Heart right ventricle (tissue), 16 donors: ENCODE measurements at regions not wholly inside any gene's neighbourhood (a gene's known extent, or its start where the extent isn't known, plus 50 kb on each side); places are given as distances from the start of the nearest gene placed in this dataset.

Experiments
- ATAC-seq, 8 donors: fragments of 200-7000 bp; cut with Tn5 transposase; one replicate each; pipeline ENCODE4 v1.9.1; 2020; ENCODE audit warnings: mild to moderate bottlenecking in 8 of 8, moderate library complexity in 8 of 8, moderate number of reproducible peaks in 1 of 8
- DNase-seq, 2 donors: peaks; one replicate each; pipeline ENCODE4 v3.0.0-alpha.2; 2020
- H3K27ac ChIP-seq, 10 donors: fragments of 200-600 bp; sonication (generic) in 2 of 10; one replicate each; pipeline versions ENCODE4 v1.5.0 to v1.8.0; 2020 to 2022; ENCODE audit warnings: mild to moderate bottlenecking in 3 of 10
- H3K27me3 ChIP-seq, 7 donors: fragments of 200-600 bp; one replicate each; pipeline ENCODE4 v1.8.0; 2021 to 2022; ENCODE audit warnings: mild to moderate bottlenecking in 2 of 7
- H3K36me3 ChIP-seq, 9 donors: fragments of 200-600 bp; sonication (generic) in 1 of 9; one replicate each; pipeline versions ENCODE4 v1.5.0 to v1.8.0; 2020 to 2022; ENCODE audit warnings: mild to moderate bottlenecking in 2 of 9
- H3K4me1 ChIP-seq, 9 donors: fragments of 200-600 bp; sonication (generic) in 1 of 9; one replicate each; pipeline versions ENCODE4 v1.5.0 to v1.8.0; 2020 to 2022; ENCODE audit warnings: mild to moderate bottlenecking in 4 of 9
- H3K4me3 ChIP-seq, 10 donors: fragments of 200-600 bp; sonication (generic) in 2 of 10; one replicate each; pipeline versions ENCODE4 v1.5.0 to v1.8.0; 2020 to 2022; ENCODE audit warnings: mild to moderate bottlenecking in 7 of 10, moderate library complexity in 2 of 10
- H3K9me3 ChIP-seq, 11 donors: fragments of 200-600 bp in 10 of 11; sonication (generic) in 2 of 11; one replicate each; pipeline versions ENCODE4 v1.5.0 to v1.8.0; 2013 to 2022; ENCODE audit warnings: mild to moderate bottlenecking in 2 of 11, control low read depth in 1 of 11, moderate library complexity in 1 of 11
- WGBS, 2 donors: extraction: QIAGEN DNeasy Blood & Tissue Kit; methylation state at CpG; one replicate each; pipeline ENCODE4 v1.1.7; 2013; ENCODE audit warnings: inconsistent platforms in 1 of 2; 5-methylcytosine and 5-hydroxymethylcytosine counted together
- intact Hi-C, 10 donors: fragments of 100-400 bp; cut with DNase I; formaldehyde crosslinking; loops; one replicate each; pipeline versions ENCODE4 v1.11.1 to v1.14.2; 2022
- TF ChIP-seq, protein P1 (sequence below), 9 donors: fragments of 200-600 bp; sonication (generic) in 2 of 9; IDR thresholded peaks; one replicate each; pipeline versions ENCODE4 v1.5.0 to v1.8.0; 2021 to 2022; ENCODE audit warnings: antibody characterized with exemption in 9 of 9, mild to moderate bottlenecking in 5 of 9, moderate library complexity in 1 of 9
- donor health status: Arrhythmogenic right ventricular cardiomyopathy.
- donor health status: ischemic (EF 13 %, LVEDD 7.1; RV severe dilation, severe dysfunction).
- donor health status: healthy with polysubstance abuse.
- donor health status: DM: no; HTN: yes; CAD: no.
- donor health status: DM: no; HTN: no; CAD: no.
- donor health status: ischemic (EF 25% LVEDD 6.9; RV normal size, moderate dysfunction).
- donor health status: ischemic (EF 25% LVEDD 5.7; RV mildly dilated, moderate dysfunction).
- donor health status: healthy.
- donor health status: DM: yes; HTN: yes; CAD: no.
- donor health status: Ischemic cardiomyopathy.
- donor health status: ischemic (EF 35%, LVEDD 5.7; RV mildly dilated, moderate dysfunction).
- donor health status: nonischemic (EF 11% LVEDD 7.7; RV severe dilation, severe dysfunction).
- donor health status: DM: yes; HTN: yes; CAD: no.
- donor health status: PGD.
- donor health status: ischemic (EF 29% LVEDD 5.4; RV normal size, mild dysfunction).
- donor health status: nonischemic (EF 23%, LVEDD 6.1; RV moderate dilation, normal function).

GRCh38 chr15:97567411-97567810 is 393.1 kb upstream of the ARRDC4 start:
- no peak overlapping the region for H3K27ac ChIP-seq
- H3K27me3 ChIP-seq: no peaks in the 10 kb centered on the region
- H3K9me3 ChIP-seq: peaks cover 0 to 17% (median 0%) of the 10 kb centered on the region in 11 donors
- H3K36me3 ChIP-seq: no peaks in the 10 kb centered on the region
- DNase-seq (no peak), ATAC-seq (no peak)
- peaks cover 0 to 13% (median 0%) of the 10 kb centered on the region in 9 donors for H3K4me1 ChIP-seq
- WGBS, 2 donors: 51 to 71% methylated on average over 1 of the region's 1 CpG
- TF ChIP-seq, protein P1, sequence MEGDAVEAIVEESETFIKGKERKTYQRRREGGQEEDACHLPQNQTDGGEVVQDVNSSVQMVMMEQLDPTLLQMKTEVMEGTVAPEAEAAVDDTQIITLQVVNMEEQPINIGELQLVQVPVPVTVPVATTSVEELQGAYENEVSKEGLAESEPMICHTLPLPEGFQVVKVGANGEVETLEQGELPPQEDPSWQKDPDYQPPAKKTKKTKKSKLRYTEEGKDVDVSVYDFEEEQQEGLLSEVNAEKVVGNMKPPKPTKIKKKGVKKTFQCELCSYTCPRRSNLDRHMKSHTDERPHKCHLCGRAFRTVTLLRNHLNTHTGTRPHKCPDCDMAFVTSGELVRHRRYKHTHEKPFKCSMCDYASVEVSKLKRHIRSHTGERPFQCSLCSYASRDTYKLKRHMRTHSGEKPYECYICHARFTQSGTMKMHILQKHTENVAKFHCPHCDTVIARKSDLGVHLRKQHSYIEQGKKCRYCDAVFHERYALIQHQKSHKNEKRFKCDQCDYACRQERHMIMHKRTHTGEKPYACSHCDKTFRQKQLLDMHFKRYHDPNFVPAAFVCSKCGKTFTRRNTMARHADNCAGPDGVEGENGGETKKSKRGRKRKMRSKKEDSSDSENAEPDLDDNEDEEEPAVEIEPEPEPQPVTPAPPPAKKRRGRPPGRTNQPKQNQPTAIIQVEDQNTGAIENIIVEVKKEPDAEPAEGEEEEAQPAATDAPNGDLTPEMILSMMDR (IDR thresholded peaks at IDR 0.05): no peak
- H3K4me3 ChIP-seq: no peak overlapping the region
- intact Hi-C loops: no loop called here

- Histone ChIP-seq H3K4me1 (no peaks in the 10 kb centered on the region), H3K4me3 (no peak overlapping the region), H3K36me3 (no peaks in the 10 kb centered on the region), H3K27ac (no peak overlapping the region), H3K27me3 (no peaks in the 10 kb centered on the region), H3K9me3 (peaks cover 0 to 12% (median 0%) of the 10 kb centered on the region in 11 donors)
- DNase-seq: no peak
- intact Hi-C loops: no loop called here
- TF ChIP-seq, protein P1 (IDR thresholded peaks at IDR 0.05): no peak
- ATAC-seq: no peak
- 67 to 70% methylated on average over 5 of the region's 5 CpGs for WGBS, 2 donors
Measured at GRCh38 chr15:97576929-97577645, 383.4 kb upstream of the ARRDC4 start.

DNA sequence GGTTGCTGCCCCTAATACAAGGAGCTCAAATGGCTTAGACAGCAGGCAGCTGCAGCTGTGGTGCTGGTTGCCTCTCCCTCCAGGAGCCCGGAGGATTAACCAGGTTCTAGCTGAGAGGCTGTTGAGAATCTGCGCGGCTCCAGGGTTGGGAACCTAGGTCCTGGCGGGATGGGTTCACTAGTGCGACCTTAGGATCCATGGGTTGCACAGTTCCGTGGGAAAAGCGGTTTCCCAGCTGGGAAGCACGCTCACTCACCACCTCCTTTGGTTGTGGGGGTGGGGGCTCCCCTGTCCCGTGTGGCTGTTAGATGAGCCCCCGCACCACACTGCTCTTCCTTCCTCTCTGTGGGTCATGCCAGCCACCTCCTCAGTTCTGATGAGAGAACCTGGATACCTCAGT is 375.1 kb upstream of the ARRDC4 start:
- ATAC-seq: no peak
- Histone ChIP-seq H3K27me3 (peaks cover 0 to 6% (median 0%) of the 10 kb centered on the region in 7 donors), H3K4me1 (no peaks in the 10 kb centered on the region), H3K4me3 (no peak overlapping the region), H3K9me3 (peaks cover 0 to 8% (median 0%) of the 10 kb centered on the region in 11 donors), H3K27ac (no peak overlapping the region), H3K36me3 (no peaks in the 10 kb centered on the region)
- DNase-seq: no peak
- WGBS, 2 donors: 92 to 93% methylated on average over 10 of the region's 10 CpGs
- TF ChIP-seq, protein P1 (IDR thresholded peaks at IDR 0.05): no peak
- intact Hi-C loops: no loop called here

GRCh38 chr15:97592778-97593177 is 367.7 kb upstream of the ARRDC4 start:
- H3K9me3 ChIP-seq: no peaks in the 10 kb centered on the region
- TF ChIP-seq, protein P1 (IDR thresholded peaks at IDR 0.05): no peak
- H3K4me3 ChIP-seq: no peak overlapping the region
- no peaks in the 10 kb centered on the region for H3K4me1 ChIP-seq
- DNase-seq (no peak), ATAC-seq (no peak)
- no peak overlapping the region for H3K27ac ChIP-seq
- H3K36me3 ChIP-seq: no peaks in the 10 kb centered on the region
- WGBS, 2 donors: 69 to 73% methylated on average over 4 of the region's 4 CpGs
- no peaks in the 10 kb centered on the region for H3K27me3 ChIP-seq
- intact Hi-C loops: no loop called here
